ENCODE measurements at regions not wholly inside any gene's neighbourhood (a gene's known extent, or its start where the extent isn't known, plus 50 kb on each side); places are given as distances from the start of the nearest gene placed in this dataset.

DNA sequence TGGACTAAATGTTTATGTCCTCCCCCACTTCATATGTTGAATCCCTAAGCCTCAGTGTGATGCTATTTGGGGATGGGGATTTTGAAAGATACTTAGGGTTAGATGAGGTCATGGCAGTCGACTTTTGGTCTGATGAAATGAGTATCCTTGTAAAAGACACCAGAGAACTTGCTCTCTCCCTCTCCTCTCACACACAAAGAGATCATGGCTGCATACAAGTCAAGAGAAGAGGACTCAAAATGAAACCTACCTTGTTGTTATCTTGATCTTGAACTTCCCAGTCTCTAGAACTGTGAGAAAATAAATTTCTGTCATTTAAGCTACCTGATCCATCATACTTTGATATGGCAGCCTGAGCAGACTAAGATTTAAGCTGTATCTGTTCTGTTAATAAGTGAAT, 144.0 kb upstream of the HAPLN1 start (continued):
- TF ChIP-seq, protein P1, sequence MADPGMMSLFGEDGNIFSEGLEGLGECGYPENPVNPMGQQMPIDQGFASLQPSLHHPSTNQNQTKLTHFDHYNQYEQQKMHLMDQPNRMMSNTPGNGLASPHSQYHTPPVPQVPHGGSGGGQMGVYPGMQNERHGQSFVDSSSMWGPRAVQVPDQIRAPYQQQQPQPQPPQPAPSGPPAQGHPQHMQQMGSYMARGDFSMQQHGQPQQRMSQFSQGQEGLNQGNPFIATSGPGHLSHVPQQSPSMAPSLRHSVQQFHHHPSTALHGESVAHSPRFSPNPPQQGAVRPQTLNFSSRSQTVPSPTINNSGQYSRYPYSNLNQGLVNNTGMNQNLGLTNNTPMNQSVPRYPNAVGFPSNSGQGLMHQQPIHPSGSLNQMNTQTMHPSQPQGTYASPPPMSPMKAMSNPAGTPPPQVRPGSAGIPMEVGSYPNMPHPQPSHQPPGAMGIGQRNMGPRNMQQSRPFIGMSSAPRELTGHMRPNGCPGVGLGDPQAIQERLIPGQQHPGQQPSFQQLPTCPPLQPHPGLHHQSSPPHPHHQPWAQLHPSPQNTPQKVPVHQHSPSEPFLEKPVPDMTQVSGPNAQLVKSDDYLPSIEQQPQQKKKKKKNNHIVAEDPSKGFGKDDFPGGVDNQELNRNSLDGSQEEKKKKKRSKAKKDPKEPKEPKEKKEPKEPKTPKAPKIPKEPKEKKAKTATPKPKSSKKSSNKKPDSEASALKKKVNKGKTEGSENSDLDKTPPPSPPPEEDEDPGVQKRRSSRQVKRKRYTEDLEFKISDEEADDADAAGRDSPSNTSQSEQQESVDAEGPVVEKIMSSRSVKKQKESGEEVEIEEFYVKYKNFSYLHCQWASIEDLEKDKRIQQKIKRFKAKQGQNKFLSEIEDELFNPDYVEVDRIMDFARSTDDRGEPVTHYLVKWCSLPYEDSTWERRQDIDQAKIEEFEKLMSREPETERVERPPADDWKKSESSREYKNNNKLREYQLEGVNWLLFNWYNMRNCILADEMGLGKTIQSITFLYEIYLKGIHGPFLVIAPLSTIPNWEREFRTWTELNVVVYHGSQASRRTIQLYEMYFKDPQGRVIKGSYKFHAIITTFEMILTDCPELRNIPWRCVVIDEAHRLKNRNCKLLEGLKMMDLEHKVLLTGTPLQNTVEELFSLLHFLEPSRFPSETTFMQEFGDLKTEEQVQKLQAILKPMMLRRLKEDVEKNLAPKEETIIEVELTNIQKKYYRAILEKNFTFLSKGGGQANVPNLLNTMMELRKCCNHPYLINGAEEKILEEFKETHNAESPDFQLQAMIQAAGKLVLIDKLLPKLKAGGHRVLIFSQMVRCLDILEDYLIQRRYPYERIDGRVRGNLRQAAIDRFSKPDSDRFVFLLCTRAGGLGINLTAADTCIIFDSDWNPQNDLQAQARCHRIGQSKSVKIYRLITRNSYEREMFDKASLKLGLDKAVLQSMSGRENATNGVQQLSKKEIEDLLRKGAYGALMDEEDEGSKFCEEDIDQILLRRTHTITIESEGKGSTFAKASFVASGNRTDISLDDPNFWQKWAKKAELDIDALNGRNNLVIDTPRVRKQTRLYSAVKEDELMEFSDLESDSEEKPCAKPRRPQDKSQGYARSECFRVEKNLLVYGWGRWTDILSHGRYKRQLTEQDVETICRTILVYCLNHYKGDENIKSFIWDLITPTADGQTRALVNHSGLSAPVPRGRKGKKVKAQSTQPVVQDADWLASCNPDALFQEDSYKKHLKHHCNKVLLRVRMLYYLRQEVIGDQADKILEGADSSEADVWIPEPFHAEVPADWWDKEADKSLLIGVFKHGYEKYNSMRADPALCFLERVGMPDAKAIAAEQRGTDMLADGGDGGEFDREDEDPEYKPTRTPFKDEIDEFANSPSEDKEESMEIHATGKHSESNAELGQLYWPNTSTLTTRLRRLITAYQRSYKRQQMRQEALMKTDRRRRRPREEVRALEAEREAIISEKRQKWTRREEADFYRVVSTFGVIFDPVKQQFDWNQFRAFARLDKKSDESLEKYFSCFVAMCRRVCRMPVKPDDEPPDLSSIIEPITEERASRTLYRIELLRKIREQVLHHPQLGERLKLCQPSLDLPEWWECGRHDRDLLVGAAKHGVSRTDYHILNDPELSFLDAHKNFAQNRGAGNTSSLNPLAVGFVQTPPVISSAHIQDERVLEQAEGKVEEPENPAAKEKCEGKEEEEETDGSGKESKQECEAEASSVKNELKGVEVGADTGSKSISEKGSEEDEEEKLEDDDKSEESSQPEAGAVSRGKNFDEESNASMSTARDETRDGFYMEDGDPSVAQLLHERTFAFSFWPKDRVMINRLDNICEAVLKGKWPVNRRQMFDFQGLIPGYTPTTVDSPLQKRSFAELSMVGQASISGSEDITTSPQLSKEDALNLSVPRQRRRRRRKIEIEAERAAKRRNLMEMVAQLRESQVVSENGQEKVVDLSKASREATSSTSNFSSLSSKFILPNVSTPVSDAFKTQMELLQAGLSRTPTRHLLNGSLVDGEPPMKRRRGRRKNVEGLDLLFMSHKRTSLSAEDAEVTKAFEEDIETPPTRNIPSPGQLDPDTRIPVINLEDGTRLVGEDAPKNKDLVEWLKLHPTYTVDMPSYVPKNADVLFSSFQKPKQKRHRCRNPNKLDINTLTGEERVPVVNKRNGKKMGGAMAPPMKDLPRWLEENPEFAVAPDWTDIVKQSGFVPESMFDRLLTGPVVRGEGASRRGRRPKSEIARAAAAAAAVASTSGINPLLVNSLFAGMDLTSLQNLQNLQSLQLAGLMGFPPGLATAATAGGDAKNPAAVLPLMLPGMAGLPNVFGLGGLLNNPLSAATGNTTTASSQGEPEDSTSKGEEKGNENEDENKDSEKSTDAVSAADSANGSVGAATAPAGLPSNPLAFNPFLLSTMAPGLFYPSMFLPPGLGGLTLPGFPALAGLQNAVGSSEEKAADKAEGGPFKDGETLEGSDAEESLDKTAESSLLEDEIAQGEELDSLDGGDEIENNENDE (IDR thresholded peaks at IDR 0.05; ENCODE audit: insufficient replicate concordance, low read length) = no peak
- TF ChIP-seq CEBPB (IDR thresholded peaks at IDR 0.05; ENCODE audit: low read depth, low read length) (no peak), SP2 (IDR thresholded peaks at IDR 0.05; ENCODE audit: low read length) (no peak), NRF1 (IDR thresholded peaks at IDR 0.05; ENCODE audit: low read depth, low read length) (no peak), GTF2F1 (IDR thresholded peaks at IDR 0.05; ENCODE audit: borderline replicate concordance, low read depth, low read length) (no peak), SUZ12 (IDR thresholded peaks at IDR 0.05; ENCODE audit: low read length) (no peak), EP300 (IDR thresholded peaks at IDR 0.05; ENCODE audit: borderline replicate concordance in 1 of 2, low read depth in 2 of 2, low read length in 2 of 2) (no peak), SP4 (IDR thresholded peaks at IDR 0.05; ENCODE audit: low read length) (no peak), SIX5 (IDR thresholded peaks at IDR 0.05; ENCODE audit: low read depth, low read length) (no peak), CBX5 (IDR thresholded peaks at IDR 0.05; ENCODE audit: low read depth, low read length) (no peak)
- TF ChIP-seq, protein P2, sequence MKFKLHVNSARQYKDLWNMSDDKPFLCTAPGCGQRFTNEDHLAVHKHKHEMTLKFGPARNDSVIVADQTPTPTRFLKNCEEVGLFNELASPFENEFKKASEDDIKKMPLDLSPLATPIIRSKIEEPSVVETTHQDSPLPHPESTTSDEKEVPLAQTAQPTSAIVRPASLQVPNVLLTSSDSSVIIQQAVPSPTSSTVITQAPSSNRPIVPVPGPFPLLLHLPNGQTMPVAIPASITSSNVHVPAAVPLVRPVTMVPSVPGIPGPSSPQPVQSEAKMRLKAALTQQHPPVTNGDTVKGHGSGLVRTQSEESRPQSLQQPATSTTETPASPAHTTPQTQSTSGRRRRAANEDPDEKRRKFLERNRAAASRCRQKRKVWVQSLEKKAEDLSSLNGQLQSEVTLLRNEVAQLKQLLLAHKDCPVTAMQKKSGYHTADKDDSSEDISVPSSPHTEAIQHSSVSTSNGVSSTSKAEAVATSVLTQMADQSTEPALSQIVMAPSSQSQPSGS (IDR thresholded peaks at IDR 0.05; ENCODE audit: low read length) = no peak
